ENCODE measurements at regions not wholly inside any gene's neighbourhood (a gene's known extent, or its start where the extent isn't known, plus 50 kb on each side); places are given as distances from the start of the nearest gene placed in this dataset.

GRCh38 chr4:15286041-15286440 lies 141.8 kb upstream of the C1QTNF7 start:
- H3K9me3 Mint-ChIP-seq: peaks cover 0 to 2% (median 0%) of the 10 kb centered on the region in 8 donors
- H3K4me1 Mint-ChIP-seq: no peaks in the 10 kb centered on the region
- H3K27me3 Mint-ChIP-seq: no peaks in the 10 kb centered on the region
- no peaks in the 10 kb centered on the region for H3K27me3 ChIP-seq (ENCODE audit: insufficient read depth, low read length)
- H3K27ac Mint-ChIP-seq: no peak overlapping the region
- no peaks in the 10 kb centered on the region for H3K36me3 ChIP-seq (ENCODE audit: insufficient read depth, low read length)
- no peak for DNase-seq
- H3K4me1 ChIP-seq (ENCODE audit: insufficient read depth, low read length): no peaks in the 10 kb centered on the region
- intact Hi-C loops (cut with micrococcal nuclease): no loop called here
- no peaks in the 10 kb centered on the region for H3K36me3 Mint-ChIP-seq
- CTCF ChIA-PET (ENCODE audit: partially characterized antibody): no interaction called here
- H3K4me3 Mint-ChIP-seq: no peak overlapping the region
- POLR2A ChIA-PET (ENCODE audit: partially characterized antibody): no interaction called here
- H3K27ac ChIP-seq (ENCODE audit: low read depth, low read length): no peak overlapping the region
- H3K9me3 ChIP-seq (ENCODE audit: control insufficient read depth in 1 of 2, low read length in 2 of 2): no peaks in the 10 kb centered on the region
- H3K4me3 ChIP-seq (ENCODE audit: low read length in 2 of 2): no peak overlapping the region

DNA sequence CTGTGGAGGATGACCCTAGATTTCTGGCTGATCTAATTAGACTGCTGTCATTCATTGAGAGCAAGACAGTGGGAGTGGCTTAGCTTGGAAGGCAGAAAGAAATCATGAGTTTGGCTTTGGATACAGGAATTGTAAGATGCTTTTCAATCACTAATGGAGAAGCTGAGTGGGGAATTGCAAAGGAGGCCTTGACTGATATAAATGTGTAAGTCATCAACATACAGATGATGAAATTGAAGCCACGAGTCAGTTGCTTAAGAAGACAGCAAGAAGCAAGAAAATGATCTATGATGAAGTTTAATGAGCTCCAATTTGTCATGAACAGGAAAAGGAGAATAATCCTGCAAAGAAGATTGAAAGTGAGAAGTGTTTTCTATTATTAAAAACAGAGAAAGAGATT lies 136.7 kb upstream of the C1QTNF7 start:
- Histone ChIP-seq H3K9me3 (ENCODE audit: control insufficient read depth in 1 of 2, low read length in 2 of 2) (no peaks in the 10 kb centered on the region), H3K4me3 (ENCODE audit: low read length in 2 of 2) (no peak overlapping the region), H3K27ac (ENCODE audit: low read depth, low read length) (no peak overlapping the region), H3K36me3 (ENCODE audit: insufficient read depth, low read length) (no peaks in the 10 kb centered on the region), H3K4me1 (ENCODE audit: insufficient read depth, low read length) (no peaks in the 10 kb centered on the region), H3K27me3 (ENCODE audit: insufficient read depth, low read length) (peaks cover 4% of the 10 kb centered on the region)
- ChIA-PET CTCF (ENCODE audit: partially characterized antibody) (interaction anchor here (1.0 to 1.1 kb wide), 2 partner anchors 10 to 14 kb away, joined by 3 to 4 read pairs; no protein-coding TSS in a partner anchor), POLR2A (ENCODE audit: partially characterized antibody) (no interaction called here)
- intact Hi-C loops (cut with micrococcal nuclease): no loop called here
- H3K4me3 Mint-ChIP-seq: no peak overlapping the region
- no peaks in the 10 kb centered on the region for H3K36me3 Mint-ChIP-seq
- H3K9me3 Mint-ChIP-seq: no peaks in the 10 kb centered on the region
- no peak for DNase-seq
- H3K4me1 Mint-ChIP-seq: no peaks in the 10 kb centered on the region
- peaks cover 0 to 3% of the 10 kb centered on the region in 2 donors for H3K27me3 Mint-ChIP-seq
- no peak overlapping the region for H3K27ac Mint-ChIP-seq

DNA sequence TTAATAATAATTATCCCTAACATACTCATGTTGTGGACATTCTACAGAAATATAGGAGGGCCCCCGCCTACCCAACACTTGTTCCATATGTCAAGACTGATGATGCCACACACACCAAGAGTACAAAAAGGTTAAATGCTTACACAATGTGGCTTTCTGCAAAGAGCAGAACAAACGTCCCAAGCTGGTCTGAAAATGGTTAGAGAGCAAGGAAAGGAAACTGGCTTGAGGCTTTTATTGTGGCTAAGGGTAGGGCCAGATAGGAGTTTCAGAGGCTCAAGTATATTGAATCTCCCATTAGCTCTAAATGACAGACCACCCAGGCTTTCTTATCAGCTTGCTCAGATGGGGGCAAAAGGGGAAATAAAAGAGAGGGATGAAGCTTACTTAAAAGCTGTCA lies 134.1 kb upstream of the C1QTNF7 start:
- Histone ChIP-seq H3K9me3 (ENCODE audit: control insufficient read depth in 1 of 2, low read length in 2 of 2) (no peaks in the 10 kb centered on the region), H3K36me3 (ENCODE audit: insufficient read depth, low read length) (no peaks in the 10 kb centered on the region), H3K27ac (ENCODE audit: low read depth, low read length) (no peak overlapping the region), H3K4me1 (ENCODE audit: insufficient read depth, low read length) (no peaks in the 10 kb centered on the region), H3K4me3 (ENCODE audit: low read length in 2 of 2) (no peak overlapping the region), H3K27me3 (ENCODE audit: insufficient read depth, low read length) (peaks cover 4% of the 10 kb centered on the region)
- Mint-ChIP-seq H3K4me3 (no peak overlapping the region), H3K4me1 (no peaks in the 10 kb centered on the region), H3K36me3 (no peaks in the 10 kb centered on the region), H3K9me3 (no peaks in the 10 kb centered on the region), H3K27me3 (peaks cover 0 to 3% of the 10 kb centered on the region in 2 donors), H3K27ac (no peak overlapping the region)
- intact Hi-C loops (cut with micrococcal nuclease): no loop called here
- DNase-seq: no peak
- ChIA-PET POLR2A (ENCODE audit: partially characterized antibody) (no interaction called here), CTCF (ENCODE audit: partially characterized antibody) (interaction anchor here (1.0 to 1.5 kb wide), 3 partner anchors 57 to 62 kb away, joined by 3 to 4 read pairs (median 4); no protein-coding TSS in a partner anchor)

GRCh38 chr4:15294202-15294601 lies 133.6 kb upstream of the C1QTNF7 start:
- peaks cover 0 to 3% of the 10 kb centered on the region in 2 donors for H3K27me3 Mint-ChIP-seq
- H3K4me1 Mint-ChIP-seq: no peaks in the 10 kb centered on the region
- no peaks in the 10 kb centered on the region for H3K9me3 Mint-ChIP-seq
- Histone ChIP-seq H3K4me3 (ENCODE audit: low read length in 2 of 2) (no peak overlapping the region), H3K4me1 (ENCODE audit: insufficient read depth, low read length) (no peaks in the 10 kb centered on the region), H3K36me3 (ENCODE audit: insufficient read depth, low read length) (no peaks in the 10 kb centered on the region), H3K9me3 (ENCODE audit: control insufficient read depth in 1 of 2, low read length in 2 of 2) (no peaks in the 10 kb centered on the region), H3K27ac (ENCODE audit: low read depth, low read length) (no peak overlapping the region), H3K27me3 (ENCODE audit: insufficient read depth, low read length) (peaks cover 4% of the 10 kb centered on the region)
- intact Hi-C loops (cut with micrococcal nuclease): no loop called here
- POLR2A ChIA-PET (ENCODE audit: partially characterized antibody): no interaction called here
- H3K27ac Mint-ChIP-seq: no peak overlapping the region
- CTCF ChIA-PET (ENCODE audit: partially characterized antibody): interaction anchor here (1.5 kb wide), 2 partner anchors 58 to 61 kb away, joined by 4 read pairs; no protein-coding TSS in a partner anchor
- no peaks in the 10 kb centered on the region for H3K36me3 Mint-ChIP-seq
- no peak for DNase-seq
- H3K4me3 Mint-ChIP-seq: no peak overlapping the region

- intact Hi-C loops (cut with micrococcal nuclease): no loop called here
- H3K36me3 Mint-ChIP-seq: no peaks in the 10 kb centered on the region
- Histone ChIP-seq H3K9me3 (ENCODE audit: control insufficient read depth in 1 of 2, low read length in 2 of 2) (no peaks in the 10 kb centered on the region), H3K27ac (ENCODE audit: low read depth, low read length) (no peak overlapping the region), H3K36me3 (ENCODE audit: insufficient read depth, low read length) (no peaks in the 10 kb centered on the region), H3K27me3 (ENCODE audit: insufficient read depth, low read length) (peaks cover 4% of the 10 kb centered on the region), H3K4me3 (ENCODE audit: low read length in 2 of 2) (no peak overlapping the region), H3K4me1 (ENCODE audit: insufficient read depth, low read length) (no peaks in the 10 kb centered on the region)
- H3K4me3 Mint-ChIP-seq: no peak overlapping the region
- H3K27me3 Mint-ChIP-seq: peaks cover 0 to 3% of the 10 kb centered on the region in 2 donors
- H3K27ac Mint-ChIP-seq: no peak overlapping the region
- ChIA-PET POLR2A (ENCODE audit: partially characterized antibody) (no interaction called here), CTCF (ENCODE audit: partially characterized antibody) (interaction anchor here (1.5 kb wide), 1 partner anchor 61 kb away, joined by 4 read pairs; no protein-coding TSS in a partner anchor)
- H3K9me3 Mint-ChIP-seq: no peaks in the 10 kb centered on the region
- no peak for DNase-seq
- H3K4me1 Mint-ChIP-seq: no peaks in the 10 kb centered on the region
Measured at GRCh38 chr4:15294832-15295231, 133.0 kb upstream of the C1QTNF7 start.

DNA sequence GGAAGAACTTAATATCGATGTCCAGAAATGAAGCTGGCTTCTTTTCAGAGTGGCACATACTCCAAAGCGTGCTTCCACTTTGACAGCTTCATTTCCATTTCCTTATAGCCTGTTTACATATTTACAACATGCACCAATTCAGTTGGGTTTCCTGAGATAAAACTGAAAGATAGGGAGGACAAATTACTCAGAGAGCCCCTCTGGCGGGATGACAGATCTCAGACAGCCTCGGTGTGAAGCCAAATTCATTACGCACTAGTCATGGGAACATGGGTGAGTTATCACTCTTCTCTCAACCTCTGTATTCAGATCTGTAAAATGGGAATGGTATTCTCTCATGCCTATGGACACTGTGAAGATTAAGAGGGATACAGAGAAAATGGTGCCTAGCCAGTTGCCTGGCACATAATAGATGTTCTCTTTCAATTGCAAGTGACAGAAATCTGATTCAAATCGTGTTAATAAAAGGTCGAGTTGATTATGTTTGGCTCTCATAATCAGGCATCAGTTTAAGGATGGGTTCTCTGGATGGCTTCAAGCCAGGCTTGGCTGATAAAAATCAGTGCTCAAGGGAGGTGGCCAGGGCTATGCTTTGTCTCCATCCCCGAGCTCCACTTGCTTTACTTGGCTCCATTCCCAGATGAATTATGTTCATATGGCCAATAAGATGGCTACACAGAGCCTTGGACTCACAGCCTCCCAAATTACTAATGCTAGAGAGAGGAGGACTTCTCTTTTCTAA lies 132.2 kb upstream of the C1QTNF7 start:
- H3K27ac Mint-ChIP-seq: no peak overlapping the region
- H3K9me3 Mint-ChIP-seq: no peaks in the 10 kb centered on the region
- H3K4me3 ChIP-seq (ENCODE audit: low read length in 2 of 2): no peak overlapping the region
- DNase-seq: no peak
- POLR2A ChIA-PET (ENCODE audit: partially characterized antibody): no interaction called here
- no peaks in the 10 kb centered on the region for H3K4me1 Mint-ChIP-seq
- CTCF ChIA-PET (ENCODE audit: partially characterized antibody): interaction anchor here (1.5 kb wide), 1 partner anchor 62 kb away, joined by 4 read pairs; no protein-coding TSS in a partner anchor
- no peaks in the 10 kb centered on the region for H3K36me3 ChIP-seq (ENCODE audit: insufficient read depth, low read length)
- peaks cover 0 to 3% of the 10 kb centered on the region in 2 donors for H3K27me3 Mint-ChIP-seq
- no peaks in the 10 kb centered on the region for H3K36me3 Mint-ChIP-seq
- peaks cover 4% of the 10 kb centered on the region for H3K27me3 ChIP-seq (ENCODE audit: insufficient read depth, low read length)
- no peaks in the 10 kb centered on the region for H3K4me1 ChIP-seq (ENCODE audit: insufficient read depth, low read length)
- no peaks in the 10 kb centered on the region for H3K9me3 ChIP-seq (ENCODE audit: control insufficient read depth in 1 of 2, low read length in 2 of 2)
- intact Hi-C loops (cut with micrococcal nuclease): no loop called here
- H3K4me3 Mint-ChIP-seq: no peak overlapping the region
- no peak overlapping the region for H3K27ac ChIP-seq (ENCODE audit: low read depth, low read length)

GRCh38 chr4:15297344-15297743 lies 130.5 kb upstream of the C1QTNF7 start:
- Histone ChIP-seq H3K27ac (ENCODE audit: low read depth, low read length) (no peak overlapping the region), H3K9me3 (ENCODE audit: control insufficient read depth in 1 of 2, low read length in 2 of 2) (no peaks in the 10 kb centered on the region), H3K4me1 (ENCODE audit: insufficient read depth, low read length) (no peaks in the 10 kb centered on the region), H3K27me3 (ENCODE audit: insufficient read depth, low read length) (peaks cover 4% of the 10 kb centered on the region), H3K36me3 (ENCODE audit: insufficient read depth, low read length) (no peaks in the 10 kb centered on the region), H3K4me3 (ENCODE audit: low read length in 2 of 2) (no peak overlapping the region)
- Mint-ChIP-seq H3K4me1 (no peaks in the 10 kb centered on the region), H3K27ac (no peak overlapping the region), H3K4me3 (no peak overlapping the region), H3K36me3 (no peaks in the 10 kb centered on the region), H3K27me3 (peaks cover 0 to 6% of the 10 kb centered on the region in 2 donors), H3K9me3 (no peaks in the 10 kb centered on the region)
- intact Hi-C loops (cut with micrococcal nuclease): no loop called here
- DNase-seq: no peak
- ChIA-PET POLR2A (ENCODE audit: partially characterized antibody) (no interaction called here), CTCF (ENCODE audit: partially characterized antibody) (no interaction called here)

All from CD4-positive, alpha-beta memory T cell (primary cell).